Jurkat, Clone E6-1 (cell line): ENCODE measurements at regions not wholly inside any gene's neighbourhood (a gene's known extent, or its start where the extent isn't known, plus 50 kb on each side); places are given as distances from the start of the nearest gene placed in this dataset.
"Not testable (repeated sequence)": the region's sequence is repeated elsewhere in the genome, so short reads cannot be mapped to it uniquely, and the experiment has no call there.

ENCODE experiments used
- DNase-seq: peaks from one replicate; pipeline ENCODE4 v3.0.0-alpha.2; 2011; ENCODE audit warnings: low read depth, low spot score
- H3K4me3 ChIP-seq: 2 replicates; pipeline ENCODE4 v1.5.1; 2011; ENCODE audit warnings: mild to moderate bottlenecking, low read length, control low read depth, moderate library complexity

- H3K4me3 ChIP-seq: no peak overlapping the region
- no peak for DNase-seq
Measured at GRCh38 chrX:110966839-110967238, 129.2 kb upstream of the PAK3 start.

- H3K4me3 ChIP-seq: no peak overlapping the region
- no peak for DNase-seq
Measured at GRCh38 chrX:110966091-110966454, 129.9 kb upstream of the PAK3 start.

GRCh38 chrX:110965409-110966090 is 130.4 kb upstream of the PAK3 start:
- no peak overlapping the region for H3K4me3 ChIP-seq
- no peak for DNase-seq

GRCh38 chrX:110964786-110965185 is 131.2 kb upstream of the PAK3 start:
- DNase-seq: no peak

GRCh38 chrX:110962451-110962850 is 133.5 kb upstream of the PAK3 start:
- no peak for DNase-seq

More at GRCh38 chrX:110964786-110965185, 131.2 kb upstream of the PAK3 start:
- H3K4me3 ChIP-seq: no peak overlapping the region

GRCh38 chrX:110955706-110956105 is 140.3 kb upstream of the PAK3 start:
- no peak for DNase-seq
- H3K4me3 ChIP-seq: no peak overlapping the region

More at GRCh38 chrX:110962451-110962850, 133.5 kb upstream of the PAK3 start:
- no peak overlapping the region for H3K4me3 ChIP-seq

- H3K4me3 ChIP-seq: no peak overlapping the region
- DNase-seq: no peak
Measured at GRCh38 chrX:110954428-110955100, 141.4 kb upstream of the PAK3 start.

GRCh38 chrX:110951472-110952269 is 144.3 kb upstream of the PAK3 start:
- no peak overlapping the region for H3K4me3 ChIP-seq
- no peak for DNase-seq

GRCh38 chrX:110944751-110945675 is 149.4 kb upstream of the CHRDL1 start:
- H3K4me3 ChIP-seq: no peak overlapping the region
- no peak for DNase-seq

- H3K4me3 ChIP-seq: no peak overlapping the region
- DNase-seq: no peak
Measured at GRCh38 chrX:110944311-110944750, 148.7 kb upstream of the CHRDL1 start.

- no peak for DNase-seq
- H3K4me3 ChIP-seq: no peak overlapping the region
Measured at GRCh38 chrX:110941906-110942305, 146.3 kb upstream of the CHRDL1 start.

- no peak overlapping the region for H3K4me3 ChIP-seq
- DNase-seq: no peak
Measured at GRCh38 chrX:110938977-110939732, 143.5 kb upstream of the CHRDL1 start.

- H3K4me3 ChIP-seq: no peak overlapping the region
- no peak for DNase-seq
Measured at GRCh38 chrX:110924871-110925270, 129.3 kb upstream of the CHRDL1 start.

- no peak for DNase-seq
- no peak overlapping the region for H3K4me3 ChIP-seq
Measured at GRCh38 chrX:110920991-110921390, 125.4 kb upstream of the CHRDL1 start.

GRCh38 chrX:110915570-110915969 is 120.0 kb upstream of the CHRDL1 start:
- no peak for DNase-seq
- no peak overlapping the region for H3K4me3 ChIP-seq

GRCh38 chrX:110915111-110915510 is 119.5 kb upstream of the CHRDL1 start:
- no peak for DNase-seq
- no peak overlapping the region for H3K4me3 ChIP-seq

- DNase-seq: no peak
- H3K4me3 ChIP-seq: no peak overlapping the region
Measured at GRCh38 chrX:110914281-110914680, 118.7 kb upstream of the CHRDL1 start.

GRCh38 chrX:110904747-110905146 is 109.1 kb upstream of the CHRDL1 start:
- DNase-seq, H3K4me3 ChIP-seq: not testable (repeated sequence)
